Posterior cingulate gyrus (tissue), 11 donors: ENCODE measurements at regions not wholly inside any gene's neighbourhood (a gene's known extent, or its start where the extent isn't known, plus 50 kb on each side); places are given as distances from the start of the nearest gene placed in this dataset.
A peak's percentile ranks its signal among the peaks of the same experiment; 100 is the strongest.
"Not testable (repeated sequence)": the region's sequence is repeated elsewhere in the genome, so short reads cannot be mapped to it uniquely, and the experiment has no call there.

Experiments
- DNase-seq, 10 donors: peaks; one replicate each; pipeline versions ENCODE4 v3.0.0 to v3.0.0-alpha.2; 2020 to 2021; ENCODE audit warnings: mixed read lengths in 3 of 10
- intact Hi-C: fragments of 100-400 bp; cut with DNase I; formaldehyde crosslinking; loops from one replicate; pipeline ENCODE4 v1.15.1; 2023

- DNase-seq = no peak
- intact Hi-C loops = no loop called here
These were observed 523.9 kb downstream of the DMRTA1 start for GRCh38 chr9:22970434-22970975.

- intact Hi-C loops = no loop called here
- DNase-seq = no peak
These were observed 529.3 kb downstream of the DMRTA1 start for GRCh38 chr9:22975951-22976350.

GRCh38 chr9:22976454-22976853, 529.8 kb downstream of the DMRTA1 start:
- intact Hi-C loops = no loop called here
- no peak for DNase-seq

- intact Hi-C loops = not testable (repeated sequence)
- peak in 2 of 10 donors; percentile 39 to 57 for DNase-seq
These were observed 533.8 kb downstream of the DMRTA1 start for GRCh38 chr9:22980429-22980828.

GRCh38 chr9:22986556-22986955, 539.9 kb downstream of the DMRTA1 start:
- no peak for DNase-seq
- intact Hi-C loops = no loop called here

GRCh38 chr9:22990349-22990748, 543.7 kb downstream of the DMRTA1 start:
- intact Hi-C loops = no loop called here
- no peak for DNase-seq

GRCh38 chr9:22992780-22993179, 546.2 kb downstream of the DMRTA1 start:
- DNase-seq = no peak
- intact Hi-C loops = no loop called here

GRCh38 chr9:22997923-22998322, 551.3 kb downstream of the DMRTA1 start:
- DNase-seq = no peak
- intact Hi-C loops = no loop called here

GRCh38 chr9:23005156-23005555, 558.5 kb downstream of the DMRTA1 start:
- intact Hi-C loops = no loop called here
- peak in 7 of 10 donors; percentile 16 to 79 (median 49) for DNase-seq

- intact Hi-C loops = no loop called here
- no peak for DNase-seq
These were observed 559.5 kb downstream of the DMRTA1 start for GRCh38 chr9:23006127-23006526.

- intact Hi-C loops = no loop called here
These were observed 565.0 kb downstream of the DMRTA1 start for GRCh38 chr9:23011669-23012068.

GRCh38 chr9:23015557-23015956, 568.9 kb downstream of the DMRTA1 start:
- intact Hi-C loops = no loop called here
- DNase-seq = no peak

More at GRCh38 chr9:23011669-23012068, 565.0 kb downstream of the DMRTA1 start:
- no peak for DNase-seq

- intact Hi-C loops = no loop called here
These were observed 589.8 kb downstream of the DMRTA1 start for GRCh38 chr9:23036416-23036815.

GRCh38 chr9:23039402-23039801, 592.8 kb downstream of the DMRTA1 start:
- no peak for DNase-seq
- intact Hi-C loops = no loop called here

More at GRCh38 chr9:23036416-23036815, 589.8 kb downstream of the DMRTA1 start:
- no peak for DNase-seq

GRCh38 chr9:23041466-23041865, 594.8 kb downstream of the DMRTA1 start:
- intact Hi-C loops = no loop called here
- DNase-seq = no peak

GRCh38 chr9:23044549-23044948, 597.9 kb downstream of the DMRTA1 start:
- intact Hi-C loops = no loop called here
- DNase-seq = no peak

GRCh38 chr9:23046026-23046425, 599.4 kb downstream of the DMRTA1 start:
- intact Hi-C loops = not testable (repeated sequence)
- peak in 1 of 10 donors; percentile 23 for DNase-seq

- no peak for DNase-seq
- intact Hi-C loops = no loop called here
These were observed 603.9 kb downstream of the DMRTA1 start for GRCh38 chr9:23050548-23050947.

- DNase-seq = no peak
- intact Hi-C loops = no loop called here
These were observed 626.5 kb downstream of the DMRTA1 start for GRCh38 chr9:23073136-23073535.

GRCh38 chr9:23079798-23080197, 633.2 kb downstream of the DMRTA1 start:
- intact Hi-C loops = no loop called here
- DNase-seq = no peak

- intact Hi-C loops = no loop called here
- DNase-seq = peak in 2 of 10 donors; percentile 8 to 32
These were observed 634.8 kb downstream of the DMRTA1 start for GRCh38 chr9:23081377-23081776.

GRCh38 chr9:23088932-23089364, 642.3 kb downstream of the DMRTA1 start:
- intact Hi-C loops = no loop called here
- peak in 3 of 10 donors; percentile 49 to 66 (median 52) for DNase-seq

GRCh38 chr9:23117616-23118015, 671.0 kb downstream of the DMRTA1 start:
- intact Hi-C loops = no loop called here
- DNase-seq = no peak
